ENCODE measurements at regions not wholly inside any gene's neighbourhood (a gene's known extent, or its start where the extent isn't known, plus 50 kb on each side); places are given as distances from the start of the nearest gene placed in this dataset.

- DNase-seq (ENCODE audit: low spot score), result no peak
Observed at GRCh38 chr18:2036086-2036485, 535.2 kb downstream of the METTL4 start.

DNA sequence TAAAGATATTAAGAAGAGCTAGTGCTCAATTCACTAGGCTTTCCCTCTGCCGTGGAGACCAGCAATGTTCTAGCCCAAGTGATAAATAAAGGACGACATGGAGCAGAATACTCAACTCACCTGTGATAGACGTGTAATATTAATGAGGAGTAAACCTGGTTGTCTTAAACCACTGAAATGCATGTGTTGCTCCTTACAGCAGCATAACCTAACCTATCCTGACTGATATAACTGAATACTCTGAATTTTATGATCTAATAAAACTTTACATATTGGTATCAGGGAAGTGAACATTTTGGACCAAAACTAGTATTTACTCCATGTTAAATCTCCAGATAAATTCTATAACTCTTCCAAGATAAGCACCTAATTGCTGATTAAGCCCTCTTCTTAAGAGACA lies 531.0 kb downstream of the METTL4 start:
- DNase-seq (ENCODE audit: low spot score), result no peak

GRCh38 chr18:2049986-2050385 lies 521.3 kb downstream of the METTL4 start:
- DNase-seq (ENCODE audit: low spot score), result no peak

DNA sequence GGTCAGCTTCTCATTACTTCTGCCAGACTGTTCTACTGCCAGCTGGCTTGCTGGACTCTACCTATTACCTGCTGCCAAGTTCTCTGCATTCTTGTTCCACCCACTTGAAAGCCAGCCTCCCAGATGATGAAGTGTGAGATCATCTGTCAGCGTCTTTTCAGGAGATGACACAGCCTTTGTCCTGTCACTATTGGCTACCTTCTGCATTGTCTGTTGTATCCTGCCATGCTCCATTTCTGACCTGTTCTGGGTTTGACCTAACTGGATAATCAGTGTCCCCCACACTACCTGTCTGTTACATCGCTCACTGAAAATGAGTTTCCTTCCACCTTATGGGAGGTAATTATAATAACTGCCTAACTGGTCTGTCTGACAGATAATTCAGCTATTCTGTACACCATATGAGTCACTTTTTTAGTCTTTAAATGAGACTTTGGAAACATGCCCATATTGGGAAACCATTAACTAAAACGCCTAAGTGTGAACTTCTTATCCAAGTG lies 520.6 kb downstream of the METTL4 start:
- no peak for DNase-seq (ENCODE audit: low spot score)

DNA sequence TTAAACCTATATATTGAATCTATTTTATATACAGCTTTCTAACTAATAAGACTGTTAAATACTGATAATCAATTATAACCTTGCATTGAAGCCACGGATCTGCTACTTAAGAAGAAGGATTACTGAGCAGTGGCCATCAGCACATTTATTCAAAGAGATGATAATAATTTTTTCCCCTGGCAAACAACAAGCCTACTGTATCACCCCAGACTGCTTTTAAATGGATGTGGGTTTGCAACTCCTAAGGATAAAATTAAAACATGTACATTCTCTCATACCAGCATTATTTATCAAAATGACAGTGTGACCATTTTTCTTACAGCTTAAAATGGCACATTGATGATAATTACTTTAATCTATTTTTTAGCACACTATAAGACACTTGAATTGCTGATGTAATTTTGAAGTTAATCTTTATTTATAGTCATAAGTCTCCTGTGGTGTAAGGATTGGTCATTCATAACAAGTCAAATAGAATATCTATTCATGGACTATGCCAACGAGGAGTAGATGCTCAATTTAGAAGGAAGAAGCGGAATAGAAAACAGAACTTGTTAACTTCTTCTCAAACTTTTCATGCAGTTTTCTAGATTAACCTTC lies 517.7 kb downstream of the METTL4 start:
- DNase-seq (ENCODE audit: low spot score), result no peak

DNA sequence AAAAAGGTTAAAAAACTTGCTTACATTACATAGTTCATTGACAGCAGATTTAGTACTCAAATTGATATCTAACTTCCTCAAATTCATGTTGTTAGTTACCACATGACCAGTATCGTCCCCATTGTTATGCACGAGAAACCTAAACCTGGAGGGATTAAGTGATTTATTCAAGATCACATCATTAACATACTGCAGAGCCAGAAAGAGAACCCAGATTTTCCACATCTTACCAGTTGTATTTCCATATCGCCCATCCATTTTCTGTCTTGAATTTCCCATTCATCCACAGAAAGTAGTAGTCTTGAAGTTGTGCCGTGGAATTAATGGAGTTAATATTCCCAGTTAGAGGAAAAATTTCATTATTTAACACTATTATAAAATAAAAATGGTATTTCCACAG lies 512.0 kb downstream of the METTL4 start:
- no peak for DNase-seq (ENCODE audit: low spot score)

GRCh38 chr18:2060086-2060485 lies 511.2 kb downstream of the METTL4 start:
- no peak for DNase-seq (ENCODE audit: low spot score)

DNA sequence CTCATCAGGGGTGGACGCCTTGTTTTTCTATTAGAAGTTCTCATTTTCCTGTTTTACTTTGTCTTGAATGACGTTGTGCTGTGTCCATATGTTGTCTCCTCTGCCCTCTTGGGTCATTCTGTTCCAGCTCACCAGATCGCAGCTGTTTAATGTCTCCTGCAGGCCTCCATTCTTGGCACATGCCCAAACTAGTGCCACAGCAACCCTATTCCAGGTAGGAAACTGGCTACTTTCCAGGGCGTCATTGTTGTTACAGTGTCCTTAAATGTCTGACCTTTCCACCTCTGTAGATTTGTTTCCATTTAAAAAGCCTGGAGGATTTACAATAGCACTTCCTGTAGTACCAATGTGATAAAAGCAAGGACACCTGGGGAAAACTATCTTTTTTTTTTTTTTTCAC lies 500.7 kb downstream of the METTL4 start:
- DNase-seq (ENCODE audit: low spot score), result no peak

DNA sequence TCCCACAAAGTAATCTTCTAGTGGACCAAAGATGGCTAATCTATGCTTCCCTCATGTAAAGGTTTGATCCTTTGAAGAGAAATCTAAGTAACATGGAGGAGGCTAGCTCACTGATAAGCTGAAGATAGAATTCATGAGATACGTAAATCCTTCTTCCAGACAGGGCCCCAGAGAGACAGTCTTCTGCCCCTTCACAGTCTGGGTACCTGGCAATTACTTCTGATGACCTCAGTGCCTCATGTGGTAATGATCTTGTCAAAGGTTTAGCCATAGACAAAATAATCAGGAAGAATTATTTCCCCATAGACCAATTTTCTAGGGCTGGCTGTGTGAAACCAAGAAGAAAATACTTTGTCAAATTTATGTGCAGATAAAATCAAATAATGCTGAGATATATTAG lies 495.8 kb downstream of the METTL4 start:
- no peak for DNase-seq (ENCODE audit: low spot score)

GRCh38 chr18:2082676-2083075 lies 488.6 kb downstream of the METTL4 start:
- DNase-seq (ENCODE audit: low spot score), result no peak

DNA sequence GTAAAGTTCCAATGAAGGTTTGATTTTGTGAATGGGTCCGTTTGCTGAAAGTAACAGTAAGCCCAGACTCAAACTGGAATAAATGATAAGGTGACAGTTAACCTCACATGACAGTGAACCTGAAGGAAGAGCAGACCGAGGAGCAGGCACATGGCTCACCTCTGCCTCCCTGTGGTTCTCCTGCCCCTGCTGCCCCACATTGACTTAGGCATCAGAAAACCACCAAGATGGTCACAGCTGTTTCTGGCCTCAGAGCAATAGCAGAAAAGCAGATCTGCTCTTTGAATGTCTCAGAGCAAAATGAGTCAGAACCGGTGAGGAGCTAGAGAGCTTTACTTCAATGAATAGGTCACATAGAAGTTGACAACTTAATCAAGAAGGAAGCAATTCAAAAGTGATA lies 487.6 kb downstream of the METTL4 start:
- peak; percentile 28 for DNase-seq (ENCODE audit: low spot score)

DNA sequence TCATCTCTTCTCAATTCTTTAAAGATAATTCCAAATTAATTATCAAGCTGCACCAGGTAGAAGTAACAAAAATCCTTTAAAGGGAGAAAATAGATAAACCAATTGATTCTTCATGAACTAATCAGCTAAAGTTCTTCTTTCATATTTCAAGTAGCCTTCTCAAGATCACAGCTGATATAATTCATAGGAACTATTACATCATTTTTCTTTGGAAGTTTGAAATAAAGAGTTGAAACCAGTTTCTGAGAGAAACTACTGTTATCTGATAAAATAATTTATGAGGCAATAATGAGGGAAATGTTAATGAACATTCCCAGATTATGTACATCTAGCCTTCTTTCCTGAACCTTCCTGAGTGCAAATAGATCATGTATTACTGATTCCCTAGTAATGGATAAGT lies 484.9 kb downstream of the METTL4 start:
- no peak for DNase-seq (ENCODE audit: low spot score)

GRCh38 chr18:2087877-2088673 lies 483.2 kb downstream of the METTL4 start:
- no peak for DNase-seq (ENCODE audit: low spot score)

DNA sequence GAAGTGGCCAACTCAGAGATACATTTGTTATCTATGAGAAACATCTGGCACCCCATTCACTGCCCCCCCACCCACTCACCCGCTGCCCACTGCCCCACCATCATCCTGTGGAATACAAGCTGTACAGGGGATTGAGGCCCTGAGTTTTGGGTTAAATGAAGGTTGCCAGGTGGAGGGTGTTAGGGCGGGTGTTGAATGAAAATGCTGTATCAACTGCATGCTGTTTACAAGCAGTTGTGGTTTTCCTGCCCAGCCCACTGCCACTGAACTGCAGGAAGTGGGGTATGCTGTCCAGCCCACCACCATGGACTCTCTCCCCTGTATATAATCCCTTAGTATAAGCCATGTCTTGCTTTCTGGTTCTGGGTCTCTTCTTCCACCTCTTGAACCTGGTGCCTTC lies 481.9 kb downstream of the METTL4 start:
- no peak for DNase-seq (ENCODE audit: low spot score)

GRCh38 chr18:2091937-2092336 lies 479.4 kb downstream of the METTL4 start:
- no peak for DNase-seq (ENCODE audit: low spot score)

DNA sequence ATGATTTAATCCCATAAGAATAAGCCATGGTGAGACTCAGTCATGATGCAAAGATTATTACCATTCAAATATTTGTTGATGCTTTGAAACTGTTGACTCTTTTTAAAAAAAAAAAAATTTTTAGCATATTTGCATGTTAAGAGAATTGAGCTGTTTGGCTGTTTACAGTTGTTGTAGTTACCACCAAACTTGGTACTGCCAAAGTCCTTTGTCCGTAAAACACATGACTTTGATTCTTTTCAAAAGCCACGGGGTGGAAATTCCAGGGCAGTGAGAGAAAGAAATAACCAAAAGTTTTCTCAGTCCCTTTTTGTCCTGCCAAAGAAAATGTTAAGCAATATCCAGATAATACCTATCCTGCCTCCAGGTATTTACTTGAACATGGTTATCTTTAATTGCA lies 474.8 kb downstream of the METTL4 start:
- no peak for DNase-seq (ENCODE audit: low spot score)

DNA sequence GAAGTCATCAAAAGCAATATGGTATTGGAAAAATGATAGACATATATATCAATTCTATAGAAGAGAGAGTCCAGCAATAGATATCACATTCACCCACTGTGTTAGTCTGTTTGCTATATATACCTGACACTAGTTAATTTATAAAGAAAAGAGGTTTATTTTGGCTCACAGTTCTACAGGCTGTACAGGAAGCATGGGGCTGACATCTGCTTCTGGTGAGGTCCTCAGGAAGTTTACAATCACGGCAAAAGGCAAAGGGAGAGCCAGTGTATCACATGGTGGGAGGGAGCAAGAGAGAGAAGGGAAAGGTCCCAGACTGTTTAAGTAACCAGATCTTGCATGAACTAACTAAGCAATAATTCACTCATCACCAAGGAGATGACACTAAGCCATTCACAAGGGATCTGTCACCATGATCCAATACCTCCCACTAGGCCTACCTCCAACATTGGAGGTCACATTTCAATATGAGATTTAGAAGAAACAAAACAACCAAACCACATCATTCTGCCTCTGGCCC lies 470.6 kb downstream of the METTL4 start:
- DNase-seq (ENCODE audit: low spot score), result no peak

GRCh38 chr18:2102022-2102421 lies 469.3 kb downstream of the METTL4 start:
- no peak for DNase-seq (ENCODE audit: low spot score)

- DNase-seq (ENCODE audit: low spot score), result no peak
Observed at GRCh38 chr18:2103299-2103698, 468.0 kb downstream of the METTL4 start.

GRCh38 chr18:2104620-2105462 lies 466.5 kb downstream of the METTL4 start:
- DNase-seq (ENCODE audit: low spot score), result peak; percentile 86

DNA sequence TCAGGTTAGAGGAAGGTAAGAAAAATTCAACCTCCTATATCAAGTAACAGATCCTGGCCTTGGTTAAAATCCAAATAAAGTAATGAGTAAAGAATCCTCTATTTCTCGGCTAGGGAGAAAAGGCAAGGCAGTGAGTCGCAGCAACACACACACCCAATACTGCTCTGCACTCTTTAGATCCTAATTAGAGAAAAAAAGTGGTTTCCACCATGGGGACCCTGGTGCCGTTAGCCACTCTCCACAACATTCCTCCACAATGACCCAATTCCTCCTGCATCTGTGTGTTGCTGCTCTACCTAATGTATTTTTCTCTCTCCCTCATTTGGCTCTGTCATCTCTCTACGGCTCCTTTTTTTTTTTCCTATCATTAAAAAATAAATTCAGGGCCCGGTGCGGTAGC lies 462.7 kb downstream of the METTL4 start:
- DNase-seq (ENCODE audit: low spot score), result no peak

DNA sequence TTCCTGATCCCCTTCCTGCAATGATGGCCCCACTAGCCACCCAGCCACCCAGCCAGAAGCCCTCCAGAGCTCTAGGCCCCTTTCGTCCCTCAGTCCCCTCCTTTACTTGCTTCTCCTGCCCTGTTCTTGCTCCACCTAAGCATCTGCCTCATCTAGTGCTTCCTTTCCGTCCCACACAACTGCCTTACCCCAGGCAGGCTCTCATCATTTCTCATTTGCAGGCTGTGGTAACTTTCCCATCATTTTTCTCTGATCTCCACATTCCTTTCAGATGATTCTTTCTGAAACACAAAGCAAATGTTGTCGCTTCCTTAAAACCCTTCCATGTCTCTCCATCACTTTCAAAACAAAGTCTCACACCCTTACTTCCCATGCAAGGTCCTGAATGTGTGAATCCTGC lies 459.8 kb downstream of the METTL4 start:
- no peak for DNase-seq (ENCODE audit: low spot score)

Data from iPS-NIHi11 (cell line).